ENCODE measurements at regions not wholly inside any gene's neighbourhood (a gene's known extent, or its start where the extent isn't known, plus 50 kb on each side); places are given as distances from the start of the nearest gene placed in this dataset.

DNA sequence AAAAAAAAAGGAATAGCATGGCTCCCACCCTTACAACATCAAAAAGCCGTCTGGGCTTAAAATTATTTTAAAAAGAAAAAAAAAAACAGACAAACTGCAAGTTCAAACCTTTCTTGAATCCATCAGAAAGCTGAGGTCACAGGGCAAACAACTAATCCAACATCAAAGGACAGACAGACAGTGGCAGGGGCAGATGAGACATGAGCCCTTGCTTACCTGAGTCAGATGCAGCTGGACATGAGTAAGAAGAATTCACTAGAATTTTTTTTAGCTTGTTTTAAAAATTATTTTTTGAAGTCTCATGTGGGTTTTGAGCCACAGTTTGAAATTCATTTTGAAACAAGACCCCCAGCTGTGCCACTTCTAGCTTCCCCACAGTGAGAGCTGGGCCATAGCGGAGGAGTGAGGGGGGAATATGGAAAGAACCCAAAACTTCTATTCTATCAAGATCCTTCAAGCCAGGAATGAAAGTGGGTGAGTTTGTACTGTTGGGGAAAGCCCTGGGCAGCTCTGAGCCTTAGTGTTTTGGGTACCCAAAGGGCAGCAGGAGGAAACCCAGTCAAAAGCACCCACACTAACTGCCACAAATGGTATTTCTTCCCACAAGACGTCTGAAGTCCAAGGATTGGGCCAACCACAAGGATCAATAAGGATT lies 111.4 kb downstream of the ATXN3L start:
- DNase-seq (ENCODE audit: insufficient read length, low spot score) (no peak), FAIRE-seq (no peak)
- TF ChIP-seq, protein P1, sequence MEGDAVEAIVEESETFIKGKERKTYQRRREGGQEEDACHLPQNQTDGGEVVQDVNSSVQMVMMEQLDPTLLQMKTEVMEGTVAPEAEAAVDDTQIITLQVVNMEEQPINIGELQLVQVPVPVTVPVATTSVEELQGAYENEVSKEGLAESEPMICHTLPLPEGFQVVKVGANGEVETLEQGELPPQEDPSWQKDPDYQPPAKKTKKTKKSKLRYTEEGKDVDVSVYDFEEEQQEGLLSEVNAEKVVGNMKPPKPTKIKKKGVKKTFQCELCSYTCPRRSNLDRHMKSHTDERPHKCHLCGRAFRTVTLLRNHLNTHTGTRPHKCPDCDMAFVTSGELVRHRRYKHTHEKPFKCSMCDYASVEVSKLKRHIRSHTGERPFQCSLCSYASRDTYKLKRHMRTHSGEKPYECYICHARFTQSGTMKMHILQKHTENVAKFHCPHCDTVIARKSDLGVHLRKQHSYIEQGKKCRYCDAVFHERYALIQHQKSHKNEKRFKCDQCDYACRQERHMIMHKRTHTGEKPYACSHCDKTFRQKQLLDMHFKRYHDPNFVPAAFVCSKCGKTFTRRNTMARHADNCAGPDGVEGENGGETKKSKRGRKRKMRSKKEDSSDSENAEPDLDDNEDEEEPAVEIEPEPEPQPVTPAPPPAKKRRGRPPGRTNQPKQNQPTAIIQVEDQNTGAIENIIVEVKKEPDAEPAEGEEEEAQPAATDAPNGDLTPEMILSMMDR (IDR thresholded peaks at IDR 0.05; ENCODE audit: insufficient read depth, missing control alignments): no peak

DNA sequence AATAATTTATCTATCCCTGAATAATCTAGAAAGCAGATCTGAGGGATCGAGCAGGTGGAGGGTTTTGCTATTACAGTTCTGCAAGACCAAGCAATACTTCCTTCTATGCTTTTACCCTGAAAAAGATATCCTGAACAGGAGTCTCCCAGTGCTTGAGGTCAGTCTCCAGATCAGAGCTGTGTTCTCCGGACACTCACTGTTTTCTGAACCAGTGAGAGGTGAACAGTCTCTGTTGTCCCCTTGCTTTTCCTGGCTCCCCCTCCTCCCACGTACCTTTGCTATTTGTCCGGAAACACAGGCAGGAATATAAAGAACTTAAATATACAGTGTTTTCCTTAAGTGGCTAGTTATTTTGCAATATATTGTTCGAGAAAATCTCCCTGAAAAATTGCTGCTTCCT lies 116.6 kb downstream of the ATXN3L start:
- DNase-seq (ENCODE audit: insufficient read length, low spot score): no peak
- FAIRE-seq: no peak
- TF ChIP-seq, protein P1 (IDR thresholded peaks at IDR 0.05; ENCODE audit: insufficient read depth, missing control alignments): no peak

DNA sequence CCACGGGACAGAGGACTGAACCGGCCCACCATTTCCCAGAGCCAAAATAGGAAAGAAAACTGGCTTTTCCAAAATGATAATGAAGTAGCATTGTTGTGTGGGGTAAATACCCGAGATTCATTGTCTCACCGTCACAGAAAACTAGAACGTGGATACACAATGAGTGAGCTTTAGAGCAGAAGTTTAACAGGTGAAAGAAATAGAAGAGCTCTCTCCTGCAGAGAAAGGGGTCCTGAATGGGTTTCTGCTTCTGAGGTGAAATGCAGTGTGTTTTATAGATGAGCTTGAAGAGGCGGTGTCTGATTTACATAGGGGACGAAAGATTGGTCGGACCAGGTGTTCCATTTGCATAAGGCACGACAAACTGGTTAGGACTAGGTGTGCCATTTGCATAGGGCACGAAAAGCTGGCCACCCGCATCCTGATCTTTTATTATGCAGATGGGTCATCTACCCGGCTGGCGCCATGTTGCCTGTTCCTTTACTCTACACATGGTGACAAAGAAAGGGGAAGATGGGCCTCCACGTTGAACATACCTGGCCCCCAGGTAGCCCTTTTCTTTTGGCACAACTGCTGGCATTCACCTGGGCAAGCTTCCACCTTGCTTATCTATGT lies 118.1 kb downstream of the ATXN3L start:
- TF ChIP-seq, protein P1 (IDR thresholded peaks at IDR 0.05; ENCODE audit: insufficient read depth, missing control alignments): no peak
- DNase-seq (ENCODE audit: insufficient read length, low spot score) (no peak), FAIRE-seq (no peak)

DNA sequence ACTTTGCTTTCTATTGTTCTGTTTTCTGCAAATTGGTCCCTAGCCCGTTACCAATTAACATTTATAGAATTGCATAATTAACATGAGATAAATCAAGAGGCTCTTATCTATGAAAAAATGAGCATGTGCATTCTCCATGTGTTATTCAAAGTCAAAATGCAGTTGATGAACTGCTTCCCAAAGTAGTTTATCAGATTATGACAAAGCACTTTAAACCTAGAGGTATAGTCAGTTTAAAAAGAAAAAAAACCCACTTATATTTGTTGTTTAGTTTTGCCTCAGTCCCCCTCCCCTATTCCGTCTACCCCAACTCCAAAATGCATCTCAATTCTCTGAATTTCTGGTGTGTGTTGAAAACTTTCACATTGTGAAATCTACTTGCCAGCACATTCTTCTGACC lies 119.5 kb downstream of the ATXN3L start:
- TF ChIP-seq, protein P1 (IDR thresholded peaks at IDR 0.05; ENCODE audit: insufficient read depth, missing control alignments): no peak
- FAIRE-seq (no peak), DNase-seq (ENCODE audit: insufficient read length, low spot score) (no peak)

DNA sequence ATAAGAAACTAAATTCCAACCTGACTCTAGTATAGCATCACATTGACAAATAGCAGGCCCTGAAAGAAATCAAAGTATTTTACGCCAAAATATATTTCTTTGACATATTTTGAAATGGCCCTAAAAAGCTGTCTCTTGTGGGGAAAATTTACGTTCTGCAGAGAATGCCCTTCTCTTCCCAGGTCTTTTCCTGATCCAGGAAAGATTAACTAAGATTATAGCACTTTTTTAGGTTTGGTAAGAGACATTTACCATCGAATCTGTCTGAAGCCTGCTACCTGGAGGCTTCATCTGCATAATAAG lies 121.1 kb downstream of the ATXN3L start:
- FAIRE-seq (no peak), DNase-seq (ENCODE audit: insufficient read length, low spot score) (no peak)
- TF ChIP-seq, protein P1 (IDR thresholded peaks at IDR 0.05; ENCODE audit: insufficient read depth, missing control alignments): no peak

DNA sequence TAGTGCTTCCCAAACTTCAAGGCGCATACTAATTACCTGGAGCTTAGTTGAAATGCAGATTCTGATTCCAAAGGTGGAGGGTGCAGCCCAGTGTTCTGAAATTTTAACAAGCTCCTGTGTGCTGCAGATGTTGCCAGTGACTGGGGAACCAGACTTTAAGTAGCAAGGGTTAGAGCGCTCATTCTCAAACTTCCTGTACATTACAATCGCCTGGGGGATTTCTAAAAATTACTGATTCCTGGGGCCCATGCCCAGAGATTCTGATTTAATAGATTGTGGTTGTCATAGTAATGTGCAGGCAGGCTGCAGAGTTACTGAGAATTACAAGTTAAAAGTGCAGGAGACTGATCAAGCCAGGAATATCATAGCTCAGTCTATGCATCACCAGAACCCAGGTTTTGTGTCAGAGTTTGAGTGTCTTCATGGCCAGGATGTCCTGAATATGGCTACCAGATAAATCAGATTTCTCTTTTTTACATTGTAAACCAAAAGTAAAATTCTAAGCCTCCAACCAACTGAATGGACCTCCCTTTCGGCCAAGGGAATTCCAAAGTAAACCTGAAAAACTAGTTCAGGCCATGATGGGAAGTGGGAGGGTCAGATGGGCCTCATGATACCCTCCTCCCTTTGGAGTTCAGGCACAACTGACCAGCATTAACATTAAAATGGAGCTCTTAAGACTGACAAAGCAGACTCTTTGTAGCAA lies 121.6 kb downstream of the ATXN3L start:
- FAIRE-seq (no peak), DNase-seq (ENCODE audit: insufficient read length, low spot score) (no peak)
- TF ChIP-seq, protein P1 (IDR thresholded peaks at IDR 0.05; ENCODE audit: insufficient read depth, missing control alignments): no peak

DNA sequence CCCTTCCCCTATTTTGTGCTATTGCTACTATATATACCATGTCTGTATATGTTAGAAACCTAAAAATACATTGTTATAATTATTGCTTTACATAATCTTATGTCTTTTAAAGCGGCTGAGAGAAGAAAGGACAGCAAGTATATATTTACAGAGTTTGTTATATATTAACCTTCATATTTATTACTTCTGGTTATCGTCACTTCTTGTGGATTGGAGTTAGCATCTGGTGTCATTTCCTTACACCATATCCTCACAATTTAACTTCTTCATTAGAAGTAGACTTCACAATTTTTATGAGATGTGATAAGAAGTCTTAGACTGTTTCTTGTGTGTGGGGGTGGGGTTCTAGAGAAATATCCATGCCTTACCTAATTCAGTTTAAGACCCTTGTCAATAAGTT lies 123.1 kb downstream of the ATXN3L start:
- TF ChIP-seq, protein P1 (IDR thresholded peaks at IDR 0.05; ENCODE audit: insufficient read depth, missing control alignments): no peak
- no peak for FAIRE-seq
- no peak for DNase-seq (ENCODE audit: insufficient read length, low spot score)
